Ovary (tissue), 3 donors: ENCODE measurements at regions not wholly inside any gene's neighbourhood (a gene's known extent, or its start where the extent isn't known, plus 50 kb on each side); places are given as distances from the start of the nearest gene placed in this dataset.

Experiments used
- CTCF ChIP-seq, 3 donors: fragments of 450-650 bp in 2 of 3; fragments of 200-600 bp in 1 of 3; IDR thresholded peaks; one replicate each; pipeline versions ENCODE4 v1.5.1 to v1.8.0; 2016 to 2022; ENCODE audit warnings: antibody characterized with exemption in 3 of 3, mild to moderate bottlenecking in 1 of 3
- EP300 ChIP-seq: sonication (generic); formaldehyde crosslinking; IDR thresholded peaks from one replicate; pipeline ENCODE4 v1.6.1; 2017; ENCODE audit warnings: antibody characterized with exemption
- POLR2A ChIP-seq: fragments of 450-650 bp; IDR thresholded peaks from one replicate; pipeline ENCODE4 v1.6.1; 2017; ENCODE audit warnings: antibody characterized with exemption, mild to moderate bottlenecking, moderate library complexity
- donor health status: DM: no; HTN: no; CAD: no.

GRCh38 chr1:5632814-5633213 lies 359.4 kb downstream of the NPHP4 start:
- TF ChIP-seq CTCF (IDR thresholded peaks at IDR 0.05) (no peak), POLR2A (no peak), EP300 (no peak)
